ENCODE measurements at regions not wholly inside any gene's neighbourhood (a gene's known extent, or its start where the extent isn't known, plus 50 kb on each side); places are given as distances from the start of the nearest gene placed in this dataset.

- ChIA-PET POLR2A (interaction anchor here (0.6 kb wide), 1 partner anchor 1096 kb away, joined by 3 read pairs; no protein-coding TSS in a partner anchor), SMC1A (ENCODE audit: uncharacterized antibody, unreplicated experiment) (interaction anchor here (0.9 to 1.1 kb wide), 2 partner anchors 9 to 26 kb away, joined by 3 to 4 read pairs; no protein-coding TSS in a partner anchor), CTCF (interaction anchor here (0.7 to 1.1 kb wide), 3 partner anchors 17 to 557 kb away, joined by 3 read pairs; no protein-coding TSS in a partner anchor), RAD21 (ENCODE audit: unreplicated experiment) (no interaction called here)
- BruUV-seq (replicated peaks), result no TSS peak
- Histone ChIP-seq H3K27ac (ENCODE audit: control insufficient read depth, insufficient read depth) (no peak overlapping the region), H3K9me3 (replicated peaks; ENCODE audit: control insufficient read depth, insufficient read depth, low read length) (no peaks in the 10 kb centered on the region; the same call in 2 of the 3 replicates), H3K79me2 (ENCODE audit: control insufficient read depth, insufficient read depth, low read length) (no peaks in the 10 kb centered on the region), H3K4me1 (ENCODE audit: control insufficient read depth, insufficient read depth, low read length) (no peaks in the 10 kb centered on the region), H3K36me3 (ENCODE audit: control insufficient read depth in 2 of 2, insufficient read depth in 2 of 2, low read length in 1 of 2) (no peaks in the 10 kb centered on the region), H4K20me1 (ENCODE audit: control insufficient read depth, insufficient read depth) (no peaks in the 10 kb centered on the region), H3K27me3 (replicated peaks in 1 of 2; ENCODE audit: control insufficient read depth in 2 of 2, insufficient read depth in 2 of 2, low read length in 1 of 2) (no peaks in the 10 kb centered on the region), H3K4me3 (no peak overlapping the region), H3K9ac (ENCODE audit: control insufficient read depth, insufficient read depth, low read length) (no peak overlapping the region), H3K4me2 (ENCODE audit: control insufficient read depth, insufficient read depth) (no peak overlapping the region), H2AFZ (ENCODE audit: control insufficient read depth, low read depth, low read length) (no peak overlapping the region)
- intact Hi-C loops (cut with micrococcal nuclease; ENCODE audit: unreplicated experiment) (no loop called here), in situ Hi-C loops (cut with MboI) (no loop called here)
- TF ChIP-seq RAD21 (IDR thresholded peaks at IDR 0.05; ENCODE audit: insufficient read depth, low read depth, low read length), result no peak
- TF ChIP-seq SREBF2 (IDR thresholded peaks at IDR 0.05; ENCODE audit: low read length), result no peak
- no peak for TF ChIP-seq BRCA1 (IDR thresholded peaks at IDR 0.05; ENCODE audit: low read depth, low read length)
- no peak for TF ChIP-seq MYC (IDR thresholded peaks at IDR 0.05; ENCODE audit: insufficient read depth, insufficient read length, insufficient replicate concordance, low read length, severe bottlenecking)
- no peak for TF ChIP-seq ZBTB33 (IDR thresholded peaks at IDR 0.05)
- TF ChIP-seq E2F4 (IDR thresholded peaks at IDR 0.05; ENCODE audit: low read depth, low read length), result no peak
- no peak for TF ChIP-seq HDGF (IDR thresholded peaks at IDR 0.05)
- no peak for TF ChIP-seq IRF5 (IDR thresholded peaks at IDR 0.05; ENCODE audit: borderline replicate concordance)
- TF ChIP-seq NR2F1 (conservative IDR thresholded peaks at IDR 0.05), result no peak
- no peak for TF ChIP-seq SMC3 (IDR thresholded peaks at IDR 0.05; ENCODE audit: borderline replicate concordance, low read length)
- TF ChIP-seq GABPA (IDR thresholded peaks at IDR 0.05; ENCODE audit: low read depth), result no peak
- TF ChIP-seq CBX5 (IDR thresholded peaks at IDR 0.05; ENCODE audit: low read depth), result no peak
- DNase-seq (ENCODE audit: low read depth, low spot score) (no peak), FAIRE-seq (no peak), ATAC-seq (no peak)
- WGBS (ENCODE audit: insufficient coverage, insufficient replicate concordance, low lambda C conversion rate, missing lambda C conversion rate), result 0% methylated on average over 1 of the region's 1 CpG
These were observed 127.6 kb upstream of the MID1 start for GRCh38 chrX:10747975-10748374.
